HL-60 (cell line): ENCODE measurements at regions not wholly inside any gene's neighbourhood (a gene's known extent, or its start where the extent isn't known, plus 50 kb on each side); places are given as distances from the start of the nearest gene placed in this dataset.

Source experiments
- DNase-seq, 2 experiments: peaks; one replicate each; pipeline ENCODE4 v3.0.0-alpha.2; 2010 to 2020; ENCODE audit warnings: low read depth in 1 of 2, low spot score in 1 of 2
- H3K27ac ChIP-seq: fragments of 250-450 bp; sonication (Bioruptor Pico); replicated peaks from 2 replicates; pipeline ENCODE4 v1.5.1; 2020; ENCODE audit warnings: mild to moderate bottlenecking, moderate library complexity
- H3K27me3 ChIP-seq: fragments of 250-450 bp; sonication (Bioruptor Pico); 2 replicates; pipeline ENCODE4 v1.5.1; 2021; ENCODE audit warnings: mild to moderate bottlenecking, moderate library complexity; ENCODE audit not compliant: insufficient read depth, poor library complexity, severe bottlenecking
- H3K4me3 ChIP-seq: replicated peaks from 2 replicates; pipeline ENCODE4 v1.5.1; 2011; ENCODE audit warnings: mild to moderate bottlenecking, control low read depth, low read length; ENCODE audit not compliant: insufficient read depth
- GABPA ChIP-seq: IDR thresholded peaks from 2 replicates; pipeline ENCODE4 v1.6.1; 2012; ENCODE audit warnings: low read depth
- POLR2AphosphoS5 ChIP-seq: IDR thresholded peaks from 2 replicates; pipeline ENCODE4 v1.6.1; 2012; ENCODE audit warnings: low read depth
- SPI1 ChIP-seq: IDR thresholded peaks from 2 replicates; pipeline ENCODE4 v1.6.1; 2012; ENCODE audit warnings: low read depth, mild to moderate bottlenecking, borderline replicate concordance
- TF ChIP-seq, protein P1 (sequence below): IDR thresholded peaks from one replicate; pipeline ENCODE4 v1.5.1; 2011; ENCODE audit warnings: low read length, control low read depth, inconsistent platforms; ENCODE audit not compliant: insufficient read depth
- TF ChIP-seq, protein P2 (sequence below): IDR thresholded peaks from 2 replicates; pipeline ENCODE4 v1.6.1; 2012; ENCODE audit warnings: low read depth; ENCODE audit not compliant: insufficient replicate concordance

DNA sequence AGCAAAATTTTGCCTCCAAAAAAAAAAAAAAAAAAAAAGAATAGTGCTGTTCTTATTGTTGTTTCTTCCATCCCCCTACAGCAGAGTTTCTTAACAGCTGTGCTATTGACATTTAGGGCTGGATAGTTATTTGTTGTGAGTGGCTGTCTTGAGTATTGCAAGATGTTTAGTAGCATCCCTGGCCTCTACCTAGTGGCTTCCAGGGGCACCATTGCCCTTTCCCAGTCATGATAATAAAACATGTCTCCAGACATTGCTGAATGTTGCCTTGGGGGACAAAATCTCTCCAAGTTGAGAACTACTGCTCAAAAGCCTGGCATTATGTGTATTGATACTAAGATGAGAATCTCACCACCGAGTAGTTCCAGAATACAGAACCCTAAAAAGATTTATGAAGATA is 108.7 kb downstream of the PALM2AKAP2 start:
- no peak for DNase-seq
- TF ChIP-seq, protein P1, sequence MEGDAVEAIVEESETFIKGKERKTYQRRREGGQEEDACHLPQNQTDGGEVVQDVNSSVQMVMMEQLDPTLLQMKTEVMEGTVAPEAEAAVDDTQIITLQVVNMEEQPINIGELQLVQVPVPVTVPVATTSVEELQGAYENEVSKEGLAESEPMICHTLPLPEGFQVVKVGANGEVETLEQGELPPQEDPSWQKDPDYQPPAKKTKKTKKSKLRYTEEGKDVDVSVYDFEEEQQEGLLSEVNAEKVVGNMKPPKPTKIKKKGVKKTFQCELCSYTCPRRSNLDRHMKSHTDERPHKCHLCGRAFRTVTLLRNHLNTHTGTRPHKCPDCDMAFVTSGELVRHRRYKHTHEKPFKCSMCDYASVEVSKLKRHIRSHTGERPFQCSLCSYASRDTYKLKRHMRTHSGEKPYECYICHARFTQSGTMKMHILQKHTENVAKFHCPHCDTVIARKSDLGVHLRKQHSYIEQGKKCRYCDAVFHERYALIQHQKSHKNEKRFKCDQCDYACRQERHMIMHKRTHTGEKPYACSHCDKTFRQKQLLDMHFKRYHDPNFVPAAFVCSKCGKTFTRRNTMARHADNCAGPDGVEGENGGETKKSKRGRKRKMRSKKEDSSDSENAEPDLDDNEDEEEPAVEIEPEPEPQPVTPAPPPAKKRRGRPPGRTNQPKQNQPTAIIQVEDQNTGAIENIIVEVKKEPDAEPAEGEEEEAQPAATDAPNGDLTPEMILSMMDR = no peak
- TF ChIP-seq GABPA (no peak), POLR2AphosphoS5 (no peak), SPI1 (no peak)
- TF ChIP-seq, protein P2, sequence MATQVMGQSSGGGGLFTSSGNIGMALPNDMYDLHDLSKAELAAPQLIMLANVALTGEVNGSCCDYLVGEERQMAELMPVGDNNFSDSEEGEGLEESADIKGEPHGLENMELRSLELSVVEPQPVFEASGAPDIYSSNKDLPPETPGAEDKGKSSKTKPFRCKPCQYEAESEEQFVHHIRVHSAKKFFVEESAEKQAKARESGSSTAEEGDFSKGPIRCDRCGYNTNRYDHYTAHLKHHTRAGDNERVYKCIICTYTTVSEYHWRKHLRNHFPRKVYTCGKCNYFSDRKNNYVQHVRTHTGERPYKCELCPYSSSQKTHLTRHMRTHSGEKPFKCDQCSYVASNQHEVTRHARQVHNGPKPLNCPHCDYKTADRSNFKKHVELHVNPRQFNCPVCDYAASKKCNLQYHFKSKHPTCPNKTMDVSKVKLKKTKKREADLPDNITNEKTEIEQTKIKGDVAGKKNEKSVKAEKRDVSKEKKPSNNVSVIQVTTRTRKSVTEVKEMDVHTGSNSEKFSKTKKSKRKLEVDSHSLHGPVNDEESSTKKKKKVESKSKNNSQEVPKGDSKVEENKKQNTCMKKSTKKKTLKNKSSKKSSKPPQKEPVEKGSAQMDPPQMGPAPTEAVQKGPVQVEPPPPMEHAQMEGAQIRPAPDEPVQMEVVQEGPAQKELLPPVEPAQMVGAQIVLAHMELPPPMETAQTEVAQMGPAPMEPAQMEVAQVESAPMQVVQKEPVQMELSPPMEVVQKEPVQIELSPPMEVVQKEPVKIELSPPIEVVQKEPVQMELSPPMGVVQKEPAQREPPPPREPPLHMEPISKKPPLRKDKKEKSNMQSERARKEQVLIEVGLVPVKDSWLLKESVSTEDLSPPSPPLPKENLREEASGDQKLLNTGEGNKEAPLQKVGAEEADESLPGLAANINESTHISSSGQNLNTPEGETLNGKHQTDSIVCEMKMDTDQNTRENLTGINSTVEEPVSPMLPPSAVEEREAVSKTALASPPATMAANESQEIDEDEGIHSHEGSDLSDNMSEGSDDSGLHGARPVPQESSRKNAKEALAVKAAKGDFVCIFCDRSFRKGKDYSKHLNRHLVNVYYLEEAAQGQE = no peak
- no peaks in the 10 kb centered on the region for H3K27me3 ChIP-seq
- H3K27ac ChIP-seq = no peak overlapping the region
- no peak overlapping the region for H3K4me3 ChIP-seq

DNA sequence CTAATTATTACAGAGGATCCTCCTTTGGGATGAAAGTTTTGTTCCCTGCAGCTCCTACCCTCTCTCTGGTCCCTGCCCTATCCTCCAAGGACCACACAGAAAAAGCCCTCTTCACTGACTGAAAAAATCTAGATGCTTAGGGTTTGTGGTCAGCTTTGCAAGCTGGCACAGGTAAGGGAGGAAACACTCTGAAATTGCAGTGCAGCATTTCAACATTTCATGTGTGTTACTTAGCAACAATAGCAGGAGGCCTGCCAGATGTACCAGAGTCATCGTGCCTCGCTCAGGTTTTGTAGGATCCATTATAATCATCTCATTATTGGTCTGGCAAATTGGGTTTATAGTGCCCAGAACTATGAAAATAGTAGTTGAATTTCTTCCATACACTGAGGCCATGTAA is 109.5 kb downstream of the PALM2AKAP2 start:
- no peak for DNase-seq
- no peak overlapping the region for H3K4me3 ChIP-seq
- no peaks in the 10 kb centered on the region for H3K27me3 ChIP-seq
- TF ChIP-seq POLR2AphosphoS5 (no peak), GABPA (no peak), SPI1 (no peak)
- TF ChIP-seq, protein P2 = no peak
- TF ChIP-seq, protein P1 = no peak
- no peak overlapping the region for H3K27ac ChIP-seq

DNA sequence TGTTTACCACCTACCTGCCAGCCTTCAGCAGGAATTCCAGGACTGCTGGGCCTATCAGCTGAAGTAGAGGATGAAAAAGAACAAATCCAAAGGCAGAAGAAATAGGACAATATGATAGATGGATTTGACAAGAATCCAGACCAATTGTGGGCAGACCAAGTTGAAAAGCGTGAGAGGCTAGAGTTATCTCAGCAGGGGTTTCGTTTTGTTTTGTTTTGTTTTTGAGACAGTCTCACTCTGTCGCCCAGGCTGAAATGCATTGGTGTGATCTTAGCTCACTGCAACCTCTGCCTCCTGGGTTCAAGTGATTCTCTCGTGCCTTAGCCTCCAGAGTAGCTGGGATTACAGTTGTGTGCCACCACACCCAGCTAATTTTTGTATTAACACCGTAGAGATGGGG is 113.2 kb downstream of the PALM2AKAP2 start:
- DNase-seq = no peak
- no peak overlapping the region for H3K4me3 ChIP-seq
- no peak for TF ChIP-seq GABPA
- TF ChIP-seq SPI1 = no peak
- TF ChIP-seq, protein P1 = no peak
- TF ChIP-seq, protein P2 = no peak
- no peak for TF ChIP-seq POLR2AphosphoS5
- no peaks in the 10 kb centered on the region for H3K27me3 ChIP-seq
- H3K27ac ChIP-seq = no peak overlapping the region
